SK-MEL-5 (cell line): ENCODE measurements at regions not wholly inside any gene's neighbourhood (a gene's known extent, or its start where the extent isn't known, plus 50 kb on each side); places are given as distances from the start of the nearest gene placed in this dataset.

Experiments
- DNase-seq: peaks from one replicate; pipeline ENCODE4 v3.0.0-alpha.2; 2016; ENCODE audit warnings: low read depth, low spot score
- in situ Hi-C: cut with HindIII; loops from 2 replicates; pipeline ENCODE4 v1.10.0; 2016; ENCODE audit warnings: low sequenced_read_pairs, high pct_unique_total_duplicates, low pct_unique_long_range_greater_than_20kb

DNA sequence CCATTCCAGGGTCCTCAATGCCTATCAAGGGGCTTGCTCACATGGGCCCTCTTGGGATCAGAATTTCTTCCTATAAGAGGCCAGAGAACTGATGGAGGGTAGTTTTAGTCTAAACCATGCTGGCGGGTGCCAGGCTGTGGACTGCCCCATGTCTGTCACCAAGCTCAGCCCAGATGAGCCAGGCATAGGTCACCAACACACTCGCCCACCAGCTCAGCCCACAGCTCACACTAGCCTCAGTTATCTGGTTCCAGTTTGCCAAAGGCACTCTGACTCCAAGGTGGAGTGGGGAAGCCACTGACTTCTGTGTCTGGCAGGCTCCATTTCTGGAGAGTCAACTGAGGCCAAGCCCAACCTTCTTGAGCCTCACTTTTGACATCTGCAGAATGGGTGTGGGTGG, 50.7 kb upstream of the INSYN1 start:
- in situ Hi-C loops, result no loop called here

DNA sequence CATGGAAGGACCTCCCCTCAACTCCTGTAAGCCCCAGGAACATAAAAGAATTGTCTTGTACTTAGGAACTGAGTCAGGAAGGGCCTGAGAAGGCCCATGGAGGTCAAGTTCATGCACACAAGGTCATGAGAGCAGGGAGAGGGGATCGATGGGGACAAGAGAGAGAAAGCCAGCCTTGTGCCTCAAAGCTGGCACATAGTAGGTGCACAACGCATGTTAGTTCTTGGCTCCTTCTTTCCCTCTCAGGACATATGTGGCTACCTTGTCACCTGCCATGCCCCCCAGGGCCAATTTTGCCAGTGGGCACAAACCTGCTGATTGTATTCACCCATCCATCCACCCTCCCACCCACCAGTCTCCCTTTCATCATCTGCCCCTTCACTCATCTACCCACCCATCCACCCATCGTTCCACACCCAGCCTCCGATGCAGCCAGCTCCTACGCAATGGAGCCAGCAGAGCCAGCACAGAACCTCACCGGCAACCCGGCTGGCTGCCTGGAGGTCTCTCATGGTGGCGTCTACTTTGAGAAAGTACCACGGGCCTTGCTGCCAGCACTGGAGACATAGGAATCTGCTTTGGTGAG, 52.4 kb upstream of the INSYN1 start:
- DNase-seq, result no peak
- in situ Hi-C loops, result no loop called here

More for the DNA sequence above, 50.7 kb upstream of the INSYN1 start:
- DNase-seq, result no peak

DNA sequence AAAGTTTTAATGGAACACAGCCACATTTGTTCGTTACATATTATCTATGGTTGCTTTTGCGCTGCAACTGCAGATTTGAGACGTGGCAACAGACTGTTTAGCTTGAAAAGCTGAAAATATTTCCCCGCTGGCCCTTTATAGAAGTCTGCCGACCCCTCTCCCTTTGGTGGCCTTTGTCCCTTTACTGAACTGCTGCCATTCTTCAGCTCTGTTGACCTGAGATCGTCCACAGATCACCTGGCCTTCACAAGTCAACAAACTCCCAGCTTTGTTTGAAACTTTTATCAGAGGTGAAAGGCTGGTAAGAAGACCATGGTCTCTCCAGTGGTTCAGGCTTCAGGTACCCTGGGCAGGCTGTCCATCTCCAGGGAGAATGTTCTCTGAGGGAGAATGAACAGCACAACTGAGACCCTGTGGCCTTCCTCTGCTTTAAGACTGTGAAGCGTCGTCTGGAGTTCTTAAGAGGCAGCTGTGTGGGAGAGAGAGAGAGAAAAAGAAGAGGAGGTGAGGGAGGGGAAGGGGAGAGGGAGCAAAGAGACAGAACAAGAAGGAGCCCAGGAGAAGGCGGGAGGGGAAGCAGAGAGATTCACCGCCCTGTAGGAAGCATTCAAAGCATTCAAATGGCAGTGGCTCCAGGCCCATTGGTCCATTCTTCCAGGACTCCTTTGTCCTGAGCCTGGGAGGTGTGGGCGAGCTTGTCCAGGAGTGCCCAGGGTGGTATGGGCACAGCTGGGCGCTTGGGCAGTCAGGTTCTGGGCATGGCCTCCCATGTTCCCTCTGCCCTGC, 53.7 kb upstream of the INSYN1 start:
- in situ Hi-C loops, result no loop called here
- no peak for DNase-seq

DNA sequence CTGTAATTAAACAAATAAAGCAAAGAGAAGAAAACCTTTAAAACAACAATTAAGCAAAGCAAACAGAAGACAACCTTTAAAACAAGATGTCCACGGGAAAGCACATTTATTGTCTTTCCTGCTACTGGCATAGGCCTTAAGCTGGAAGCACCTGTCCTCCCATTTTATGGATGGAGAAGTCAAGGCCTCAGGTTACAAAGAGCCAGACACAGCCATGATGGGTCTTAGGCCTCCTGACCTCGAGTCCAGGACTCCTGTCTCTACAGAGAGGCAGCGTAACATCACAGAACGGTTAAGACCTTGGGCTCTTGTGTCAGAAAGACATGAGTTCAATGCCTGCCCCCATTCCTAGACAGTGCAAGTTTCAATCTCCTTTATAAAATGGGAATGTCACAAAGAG, 54.7 kb upstream of the INSYN1 start:
- no peak for DNase-seq
- in situ Hi-C loops, result no loop called here

DNA sequence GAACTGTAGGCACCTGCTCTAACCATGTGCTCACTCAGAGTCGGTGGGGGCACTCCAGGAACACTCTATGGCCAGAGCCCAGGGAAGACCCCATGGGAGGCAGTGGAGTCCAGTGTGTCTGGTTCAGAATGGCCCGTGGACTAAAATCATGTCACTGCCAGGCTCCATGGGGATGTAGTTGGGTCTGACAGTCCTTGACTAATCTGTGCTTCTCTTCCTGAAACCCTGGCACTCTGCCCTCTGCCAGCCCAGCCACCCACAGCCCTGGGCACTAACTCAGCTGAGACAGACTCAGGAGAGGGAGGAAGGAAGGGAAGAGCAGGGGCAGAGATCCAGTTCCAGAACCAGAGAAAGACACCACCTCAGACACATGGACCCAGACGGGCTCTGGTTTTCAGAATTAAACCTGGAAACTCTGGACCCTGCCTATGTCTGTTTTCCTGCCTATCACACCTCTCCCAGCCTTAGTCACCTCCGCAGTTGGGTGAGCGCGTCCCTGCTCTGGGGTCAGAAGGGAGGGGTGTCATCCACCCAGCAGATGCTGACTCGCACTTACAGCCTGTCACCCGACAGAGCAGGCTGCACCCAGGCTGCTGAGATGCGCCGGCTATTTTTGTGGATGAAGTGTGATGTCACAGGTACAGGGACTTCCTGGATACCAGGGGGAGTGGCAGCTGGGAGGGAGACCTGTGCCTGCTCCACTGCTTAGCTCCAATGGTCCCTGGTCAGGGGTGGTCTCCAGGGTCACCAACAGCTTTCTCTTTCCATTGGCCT, 56.8 kb upstream of the INSYN1 start:
- in situ Hi-C loops, result no loop called here

DNA sequence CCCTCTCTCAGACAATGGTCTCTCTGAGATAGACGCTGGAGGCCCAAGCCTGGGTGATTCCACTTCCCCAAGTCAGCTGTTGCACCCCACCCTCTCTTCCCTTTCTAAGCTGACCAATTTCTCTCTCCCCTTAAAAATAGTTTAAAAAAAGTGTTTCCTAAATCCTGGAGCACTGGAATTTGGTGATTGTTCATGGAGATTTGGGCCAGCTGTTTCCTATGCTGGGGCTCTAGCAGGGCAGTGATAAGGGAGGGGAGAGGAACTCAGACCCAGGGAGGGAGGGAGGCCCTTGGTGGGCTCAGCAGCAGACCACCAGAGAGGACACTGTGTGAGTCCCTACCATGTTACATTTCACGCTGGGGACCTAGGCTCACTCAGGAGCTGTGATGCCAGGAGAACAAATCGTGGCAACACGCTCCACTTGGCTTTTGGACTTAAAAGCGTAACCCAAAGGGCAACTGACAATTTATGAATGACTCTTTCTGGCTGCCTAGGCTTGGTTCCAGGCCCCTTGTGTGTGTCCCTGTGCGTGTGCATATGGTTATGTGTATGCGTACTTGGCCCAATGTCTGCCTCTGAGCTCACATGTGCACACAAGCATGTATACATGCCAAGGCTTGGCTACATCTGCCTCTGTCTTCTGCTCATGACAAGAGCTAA, 59.8 kb upstream of the INSYN1 start:
- no peak for DNase-seq
- in situ Hi-C loops, result no loop called here

More for the DNA sequence above, 56.8 kb upstream of the INSYN1 start:
- no peak for DNase-seq

DNA sequence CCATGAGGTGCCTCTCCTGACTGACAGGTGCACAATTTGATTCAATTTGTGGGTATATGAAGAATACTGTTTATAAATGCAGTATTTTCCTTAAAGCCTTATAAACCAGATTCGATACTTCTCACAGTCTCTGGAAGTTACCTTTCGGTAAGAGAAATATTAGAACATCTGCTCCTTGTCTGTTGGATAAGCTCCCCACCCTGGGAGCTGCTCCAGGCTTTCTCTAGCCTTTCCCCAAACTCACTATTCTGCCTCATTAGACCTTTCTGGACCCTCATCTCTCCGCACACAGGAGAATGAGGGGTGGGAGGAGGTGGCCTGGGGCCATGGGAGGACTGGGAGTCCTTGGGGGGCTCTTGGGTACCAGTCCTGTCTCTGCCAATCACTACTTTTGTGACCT, 59.8 kb upstream of the TBC1D21 start:
- in situ Hi-C loops, result no loop called here
- no peak for DNase-seq

DNA sequence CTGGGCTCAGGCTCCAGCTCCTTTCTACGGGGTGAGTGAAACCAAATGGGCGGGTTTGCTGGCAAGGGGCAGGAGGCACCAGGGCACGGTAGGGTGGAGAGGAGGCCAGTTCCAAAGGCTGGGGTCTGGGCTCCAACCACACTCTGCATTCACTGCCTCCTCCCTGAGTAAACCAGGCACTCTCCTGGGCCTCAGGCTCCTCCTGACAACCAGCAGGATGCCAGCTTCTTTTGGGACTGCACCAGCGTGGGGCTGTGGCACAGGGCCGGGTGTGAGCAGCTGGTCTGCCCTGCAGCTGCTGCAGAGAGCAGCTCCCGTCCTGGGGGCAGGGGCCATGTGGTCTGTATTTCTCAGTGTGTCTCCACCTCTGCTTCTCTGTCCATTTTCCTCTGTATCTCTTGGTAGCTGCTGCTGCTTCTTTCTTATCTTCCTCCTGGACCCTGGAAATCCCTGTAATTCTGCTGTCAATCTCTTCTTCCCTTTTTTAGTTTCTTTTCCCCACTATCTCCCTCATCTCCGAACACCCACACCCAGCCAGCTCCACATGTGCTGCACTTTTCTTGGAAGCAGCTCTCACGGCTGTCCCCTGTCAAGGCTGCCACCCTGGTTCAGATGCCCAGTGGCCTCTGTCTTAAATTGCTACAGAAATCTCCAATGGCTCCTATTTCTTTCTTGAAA, 54.9 kb upstream of the TBC1D21 start:
- in situ Hi-C loops, result no loop called here
- DNase-seq, result no peak

DNA sequence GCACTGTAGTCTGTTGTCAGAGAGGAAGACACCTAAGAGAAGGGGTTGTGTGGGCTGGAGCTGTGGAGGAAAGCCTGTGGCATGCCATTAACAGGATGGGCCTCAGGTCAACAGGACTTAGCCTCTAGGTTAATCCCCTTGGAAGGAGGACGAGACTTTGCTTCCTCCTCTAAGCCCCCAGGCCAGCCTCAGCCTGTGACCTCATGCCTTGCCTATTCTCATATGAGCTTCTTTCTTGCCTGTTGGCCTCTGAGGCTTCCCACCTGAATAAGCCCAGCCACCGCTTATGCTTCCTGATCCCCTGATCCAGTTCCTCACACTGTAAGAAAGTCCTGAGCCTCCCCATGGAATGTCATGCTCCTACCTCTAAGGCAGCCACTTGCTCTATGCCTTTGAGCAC, 52.2 kb upstream of the TBC1D21 start:
- no peak for DNase-seq
- in situ Hi-C loops, result no loop called here

DNA sequence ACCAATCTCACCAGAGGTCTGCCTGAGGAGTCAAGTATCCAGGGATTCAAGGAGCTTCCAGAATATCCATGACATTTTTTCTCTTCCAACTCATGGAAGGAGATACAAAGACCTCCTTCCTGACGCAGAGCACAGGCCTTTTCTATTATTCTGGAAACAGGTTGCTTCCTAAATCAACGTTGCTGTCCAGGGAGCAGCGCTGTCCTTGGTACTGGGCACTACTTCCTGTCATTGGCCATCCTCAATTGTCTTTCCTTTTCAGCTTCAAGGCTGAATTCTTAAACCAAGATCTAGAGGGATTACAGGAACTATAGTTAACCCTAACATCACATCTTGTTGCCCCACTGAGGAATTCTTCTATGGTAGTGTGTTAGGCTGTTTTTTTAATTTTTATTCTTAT, 50.4 kb upstream of the TBC1D21 start:
- in situ Hi-C loops, result no loop called here
- peak; percentile 8 for DNase-seq
